ENCODE measurements at regions not wholly inside any gene's neighbourhood (a gene's known extent, or its start where the extent isn't known, plus 50 kb on each side); places are given as distances from the start of the nearest gene placed in this dataset.
A peak's percentile ranks its signal among the peaks of the same experiment; 100 is the strongest.
"Not testable (repeated sequence)": the region's sequence is repeated elsewhere in the genome, so short reads cannot be mapped to it uniquely, and the experiment has no call there.

- no peak for DNase-seq (ENCODE audit: low spot score)
Measured at GRCh38 chr6:56904068-56904467, 50.8 kb upstream of the BEND6 start.

DNA sequence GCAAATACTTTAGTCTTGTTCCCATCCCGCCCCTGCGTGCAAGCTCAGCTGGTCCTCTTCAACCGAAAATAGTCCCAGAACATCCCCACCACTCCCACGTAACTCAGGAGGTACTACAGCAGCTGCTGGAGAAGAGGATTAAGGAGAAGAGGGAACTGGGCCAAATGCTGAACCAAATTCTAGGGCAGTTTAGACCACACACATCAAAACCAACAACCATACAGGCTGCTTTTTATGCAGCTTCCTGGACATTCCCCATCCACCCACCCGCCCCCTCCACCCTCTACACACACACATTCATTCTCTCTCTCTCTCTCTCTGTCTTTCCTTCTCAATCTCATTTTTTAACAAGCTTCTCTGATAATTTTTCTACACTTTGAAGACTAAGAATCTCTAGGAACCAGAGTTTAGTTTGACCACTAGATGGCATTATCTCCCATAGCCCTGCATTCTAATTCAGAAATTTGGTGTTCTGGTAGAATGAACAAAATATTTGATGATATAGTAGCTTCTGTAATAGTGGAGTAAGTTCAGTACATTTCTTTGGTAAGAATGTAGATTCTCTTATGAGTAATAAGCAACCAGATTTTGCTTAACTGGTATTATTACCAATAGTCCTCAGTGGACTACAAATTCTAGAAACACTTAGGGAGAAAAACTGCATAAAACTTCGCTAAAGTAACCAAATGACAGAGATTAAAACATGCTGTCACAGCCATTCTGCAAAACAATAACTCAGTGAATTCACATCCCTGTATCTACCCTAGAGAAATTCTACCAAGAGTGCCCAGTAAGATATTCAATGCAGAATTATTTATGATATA, 52.1 kb upstream of the BEND6 start:
- peak; percentile 36 for DNase-seq (ENCODE audit: low spot score)

- DNase-seq (ENCODE audit: low spot score): no peak
Measured at GRCh38 chr6:56900784-56901183, 54.1 kb upstream of the BEND6 start.

- DNase-seq (ENCODE audit: low spot score): no peak
Measured at GRCh38 chr6:56899753-56900152, 55.2 kb upstream of the BEND6 start.

- no peak for DNase-seq (ENCODE audit: low spot score)
Measured at GRCh38 chr6:56899311-56899710, 55.6 kb upstream of the BEND6 start.

- no peak for DNase-seq (ENCODE audit: low spot score)
Measured at GRCh38 chr6:56897789-56898529, 56.9 kb upstream of the BEND6 start.

DNA sequence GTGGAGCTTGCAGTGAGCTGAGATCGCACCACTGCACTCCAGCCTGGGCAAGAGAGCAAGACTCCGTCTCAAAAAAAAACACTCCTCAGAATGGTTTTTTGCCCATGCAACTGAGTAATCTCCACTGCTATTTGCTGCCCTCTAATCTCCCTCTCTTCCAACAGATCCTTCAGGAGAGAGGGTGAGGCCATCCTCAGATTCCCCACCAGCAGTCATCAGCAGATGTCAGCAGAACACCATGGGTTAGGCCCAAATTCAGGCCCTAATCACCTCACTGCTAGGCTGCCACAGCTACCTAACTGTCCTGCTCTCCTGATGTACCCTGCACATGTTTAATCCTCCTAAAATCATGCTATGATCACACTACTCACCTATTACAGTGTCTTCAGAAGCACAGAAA, 63.2 kb upstream of the BEND6 start:
- no peak for DNase-seq (ENCODE audit: low spot score)

DNA sequence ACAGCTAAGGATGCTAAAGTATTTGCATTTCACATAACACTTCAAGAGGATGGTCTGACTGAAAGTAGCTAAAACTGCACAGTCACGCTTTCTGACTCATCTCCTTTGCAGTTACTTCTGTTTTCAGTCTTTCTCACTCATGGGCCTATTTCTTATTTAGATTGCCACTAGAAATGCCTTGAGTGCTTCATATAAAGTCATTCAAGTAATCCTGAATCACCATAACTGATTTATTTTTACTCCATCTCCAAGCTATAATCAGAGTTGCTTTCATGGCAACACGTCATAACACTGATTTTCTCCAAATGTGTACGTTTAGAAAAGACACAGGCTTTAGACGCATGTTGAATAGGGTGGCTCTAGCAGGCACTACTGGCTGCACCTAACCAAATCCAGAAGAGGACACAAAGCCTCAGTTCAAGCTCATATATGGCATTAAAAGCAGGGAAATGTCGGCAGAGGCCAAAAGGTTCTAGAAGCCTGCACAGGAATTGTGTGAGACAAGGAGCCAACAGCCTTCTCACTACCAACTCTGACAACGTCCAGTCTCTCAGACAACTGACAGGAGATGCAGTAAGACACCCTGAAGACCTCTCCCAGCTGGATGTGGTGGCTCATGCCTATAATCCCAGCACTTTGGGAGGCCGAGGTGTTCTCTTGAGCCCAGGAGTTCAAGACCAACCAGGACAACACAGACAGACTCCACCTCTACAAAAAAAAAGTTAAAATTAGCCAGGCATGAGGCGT, 64.1 kb upstream of the BEND6 start:
- no peak for DNase-seq (ENCODE audit: low spot score)

DNA sequence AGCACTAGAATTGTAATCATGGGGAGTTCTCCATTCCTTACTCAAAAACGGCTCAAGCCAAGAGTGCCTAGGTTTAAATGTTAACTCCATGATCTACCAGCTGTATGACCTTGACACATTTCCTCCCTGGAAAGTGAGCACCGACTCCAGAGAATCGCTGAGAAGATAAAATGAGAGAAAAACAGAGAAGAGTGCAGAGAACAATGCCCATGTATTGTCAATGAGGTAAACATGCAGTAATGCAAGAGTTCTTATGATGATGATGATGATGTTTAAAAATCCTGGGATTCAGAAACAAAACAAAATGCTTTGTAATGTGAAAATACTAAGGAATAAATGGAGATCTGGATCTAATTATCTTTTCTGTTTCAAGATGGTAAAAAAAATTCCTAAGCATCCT, 64.8 kb upstream of the BEND6 start:
- DNase-seq (ENCODE audit: low spot score): no peak

GRCh38 chr6:56889492-56889891, 65.4 kb upstream of the BEND6 start:
- DNase-seq (ENCODE audit: low spot score): no peak

DNA sequence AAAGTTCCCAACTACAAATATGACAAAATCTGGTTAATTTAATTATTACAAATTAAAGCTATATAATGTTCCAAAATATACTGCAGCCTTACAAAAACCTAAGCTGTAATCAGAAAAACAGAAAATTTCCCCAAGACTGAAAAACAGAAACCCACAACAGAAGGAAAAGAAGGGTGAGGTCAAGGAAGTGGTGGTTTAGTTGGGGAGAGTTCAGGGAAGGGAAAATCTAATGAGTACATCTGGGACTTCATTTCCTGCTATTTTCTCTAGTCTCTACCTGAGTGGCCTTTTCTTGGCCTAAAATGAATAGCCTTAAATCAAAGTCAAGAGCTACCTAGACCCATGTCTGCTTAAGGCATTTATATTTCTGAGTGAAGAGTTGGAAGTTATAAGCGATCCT, 66.2 kb upstream of the BEND6 start:
- no peak for DNase-seq (ENCODE audit: low spot score)

GRCh38 chr6:56887086-56887485, 67.8 kb upstream of the BEND6 start:
- DNase-seq (ENCODE audit: low spot score): no peak

GRCh38 chr6:56877922-56878321, 77.0 kb upstream of the BEND6 start:
- DNase-seq (ENCODE audit: low spot score): no peak

DNA sequence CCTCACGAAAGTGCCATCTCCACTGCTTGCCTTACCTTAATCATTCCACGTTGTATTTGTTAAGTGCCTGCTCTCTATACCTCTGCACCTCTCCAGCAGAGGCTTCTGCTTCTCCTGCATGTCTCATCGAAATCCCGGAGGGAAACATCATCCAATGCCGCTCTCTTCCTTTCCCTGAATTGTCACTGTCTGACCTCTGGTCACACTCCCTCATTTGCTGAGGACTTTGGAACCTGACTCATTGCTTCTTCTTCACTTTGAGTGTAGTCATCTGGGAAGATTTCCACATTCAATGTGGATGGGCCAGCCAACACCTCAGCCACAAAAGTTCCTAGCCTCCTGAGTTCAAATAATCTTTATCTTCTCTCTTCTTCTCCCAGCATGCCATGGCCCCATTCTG, 78.9 kb upstream of the BEND6 start:
- DNase-seq (ENCODE audit: low spot score): no peak

GRCh38 chr6:56875523-56875922, 79.4 kb upstream of the BEND6 start:
- no peak for DNase-seq (ENCODE audit: low spot score)

DNA sequence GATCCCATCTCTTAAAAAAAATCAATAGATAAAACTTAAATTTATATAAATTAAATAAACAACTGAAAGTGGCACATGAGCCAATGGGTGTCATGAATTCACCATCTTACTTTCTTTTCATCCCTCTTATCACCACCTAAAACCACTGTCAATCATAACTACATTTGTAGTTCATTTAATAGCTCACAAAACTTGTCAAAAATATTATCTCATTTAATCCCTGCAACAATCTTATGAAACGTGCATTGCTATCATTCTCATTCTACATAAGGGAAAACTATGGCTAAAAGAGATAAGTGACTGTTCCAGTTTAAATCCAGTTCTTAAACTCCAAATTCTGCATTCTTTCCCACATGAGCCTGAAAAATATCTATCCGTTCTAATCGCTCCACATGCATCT, 80.6 kb upstream of the BEND6 start:
- DNase-seq (ENCODE audit: low spot score): no peak

DNA sequence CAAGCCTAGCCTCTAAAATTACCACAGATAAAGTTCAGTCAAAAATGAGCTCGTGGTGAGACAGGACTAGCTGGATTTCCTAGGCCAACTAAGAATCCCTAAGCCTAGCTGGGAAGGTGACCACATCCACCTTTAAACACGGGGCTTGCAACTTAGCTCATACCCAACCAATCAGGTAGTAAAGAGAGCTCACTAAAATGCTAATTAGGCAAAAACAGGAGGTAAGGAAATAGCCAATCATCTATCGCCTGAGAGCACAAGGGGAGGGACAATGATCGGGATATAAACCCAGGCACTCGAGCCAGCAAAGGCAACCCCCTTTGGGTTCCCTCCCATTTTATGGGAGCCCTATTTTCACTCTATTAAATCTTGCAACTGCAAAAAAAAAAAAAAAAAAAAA, 84.9 kb upstream of the BEND6 start:
- not testable (repeated sequence) for DNase-seq (ENCODE audit: low spot score)

DNA sequence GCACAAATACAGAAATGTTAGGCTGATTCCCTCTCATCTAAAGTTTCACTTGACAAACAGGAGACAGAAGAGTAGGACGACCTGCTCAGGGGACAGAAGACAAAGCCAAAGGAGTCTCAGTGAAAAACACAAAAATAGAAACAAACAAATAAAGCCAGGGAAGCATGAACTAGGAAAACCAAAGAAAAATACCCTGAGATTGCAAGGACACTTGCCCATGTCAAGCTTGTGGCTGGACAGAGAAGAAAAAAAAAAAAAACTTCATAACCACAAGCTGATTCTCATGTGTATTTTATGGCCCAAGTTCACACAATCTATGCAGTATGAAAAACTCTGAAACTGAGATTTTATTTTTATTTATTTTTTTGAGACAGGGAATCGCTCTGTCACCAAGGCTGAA, 85.6 kb upstream of the BEND6 start:
- no peak for DNase-seq (ENCODE audit: low spot score)

- DNase-seq (ENCODE audit: low spot score): no peak
Measured at GRCh38 chr6:56868687-56869086, 86.2 kb upstream of the BEND6 start.

DNA sequence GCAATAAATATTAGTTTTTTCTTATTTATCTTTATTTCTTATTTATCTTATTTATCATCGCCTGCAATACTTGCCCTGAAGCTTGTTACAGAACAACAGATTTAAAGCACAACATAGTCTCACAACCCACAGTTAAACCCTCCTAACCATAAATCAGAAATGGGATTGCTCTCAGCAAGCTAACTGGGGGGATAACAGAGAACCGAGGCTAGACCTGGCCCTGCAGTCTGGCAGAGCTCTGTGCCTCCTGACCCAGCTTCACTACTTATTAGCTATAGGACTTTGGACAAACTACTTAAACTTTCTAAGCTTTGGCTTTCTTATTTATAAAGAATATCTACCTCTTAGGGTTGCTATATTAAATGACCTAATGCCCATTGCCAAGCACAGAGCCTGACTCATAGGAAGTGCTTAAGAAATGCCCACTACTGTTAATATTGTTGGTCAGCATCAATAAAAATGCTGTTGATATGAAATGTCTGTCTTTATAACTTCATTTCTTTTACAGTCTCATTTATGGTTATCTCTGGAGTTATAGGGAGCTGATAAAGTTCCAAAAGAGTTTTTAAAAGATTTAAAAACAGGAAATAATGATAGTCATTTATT, 87.9 kb upstream of the BEND6 start:
- DNase-seq (ENCODE audit: low spot score): no peak

DNA sequence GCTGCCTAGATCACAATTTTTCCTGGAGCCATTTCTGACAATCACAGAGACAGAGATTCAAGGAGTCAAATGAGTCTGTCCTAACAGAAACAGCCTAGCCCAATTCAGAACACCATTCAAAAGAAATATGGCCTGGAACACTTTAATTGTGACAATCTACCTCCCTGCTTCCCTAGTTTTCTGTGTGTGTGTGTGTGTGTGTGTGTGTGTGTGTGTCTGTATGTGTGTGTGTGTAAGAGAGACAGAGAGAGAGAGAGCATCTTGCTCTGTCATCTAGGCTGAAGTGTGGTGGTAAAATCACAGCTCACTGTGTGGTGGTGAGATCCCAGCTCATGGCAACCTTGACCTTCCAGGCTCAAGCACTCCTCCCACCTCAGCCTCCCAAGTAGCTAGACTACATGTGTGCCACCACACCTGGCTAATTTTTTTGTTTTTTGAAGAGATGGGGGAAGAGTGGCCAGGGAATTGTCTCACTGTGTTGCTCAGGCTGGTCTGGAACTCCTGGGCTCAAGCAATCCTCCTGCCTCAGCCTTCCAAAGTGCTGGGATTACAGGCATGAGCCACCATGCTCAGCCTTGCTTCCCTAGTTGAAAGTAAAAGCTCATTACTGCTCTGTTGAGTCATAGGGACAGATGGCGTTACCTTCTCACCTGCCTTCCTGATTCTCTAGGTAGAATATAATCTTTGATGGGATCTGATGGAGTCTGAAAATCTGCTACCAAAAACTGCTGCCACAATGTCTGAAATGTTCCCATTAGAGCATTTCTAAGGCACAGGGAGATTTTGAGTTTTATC, 89.6 kb upstream of the BEND6 start:
- DNase-seq (ENCODE audit: low spot score): no peak

- DNase-seq (ENCODE audit: low spot score): no peak
Measured at GRCh38 chr6:56864171-56864616, 90.7 kb upstream of the BEND6 start.
